Right hindlimb (tissue), 1 donor: ENCODE measurements at regions not wholly inside any gene's neighbourhood (a gene's known extent, or its start where the extent isn't known, plus 50 kb on each side); places are given as distances from the start of the nearest gene placed in this dataset.
A peak's percentile ranks its signal among the peaks of the same experiment; 100 is the strongest.

ENCODE experiments used
- DNase-seq: peaks from one replicate; pipeline ENCODE4 v3.0.0-alpha.2; 2018

- DNase-seq: no peak
Measured at GRCh38 chr5:2179861-2180260, 297.1 kb upstream of the IRX4 start.

GRCh38 chr5:2178528-2178927 is 295.8 kb upstream of the IRX4 start:
- DNase-seq: peak; percentile 10

- DNase-seq: peak; percentile 0
Measured at GRCh38 chr5:2178071-2178477, 295.3 kb upstream of the IRX4 start.

GRCh38 chr5:2177244-2177643 is 294.5 kb upstream of the IRX4 start:
- DNase-seq: no peak

- DNase-seq: no peak
Measured at GRCh38 chr5:2176581-2176980, 293.9 kb upstream of the IRX4 start.

- no peak for DNase-seq
Measured at GRCh38 chr5:2175842-2176404, 293.2 kb upstream of the IRX4 start.

GRCh38 chr5:2175041-2175440 is 292.3 kb upstream of the IRX4 start:
- DNase-seq: no peak

- DNase-seq: no peak
Measured at GRCh38 chr5:2174538-2174937, 291.8 kb upstream of the IRX4 start.

GRCh38 chr5:2173151-2173834 is 290.6 kb upstream of the IRX4 start:
- peak; percentile 35 for DNase-seq

- no peak for DNase-seq
Measured at GRCh38 chr5:2172471-2172870, 289.7 kb upstream of the IRX4 start.

GRCh38 chr5:2170761-2171160 is 288.0 kb upstream of the IRX4 start:
- no peak for DNase-seq

- DNase-seq: no peak
Measured at GRCh38 chr5:2169850-2170760, 287.4 kb upstream of the IRX4 start.

- no peak for DNase-seq
Measured at GRCh38 chr5:2169430-2169808, 286.7 kb upstream of the IRX4 start.

GRCh38 chr5:2168601-2169429 is 286.1 kb upstream of the IRX4 start:
- no peak for DNase-seq

GRCh38 chr5:2167671-2168070 is 284.9 kb upstream of the IRX4 start:
- DNase-seq: no peak

GRCh38 chr5:2166979-2167377 is 284.3 kb upstream of the IRX4 start:
- DNase-seq: no peak

GRCh38 chr5:2166306-2166978 is 283.7 kb upstream of the IRX4 start:
- DNase-seq: no peak

GRCh38 chr5:2165615-2166305 is 283.0 kb upstream of the IRX4 start:
- no peak for DNase-seq

- DNase-seq: no peak
Measured at GRCh38 chr5:2165203-2165602, 282.5 kb upstream of the IRX4 start.

- DNase-seq: no peak
Measured at GRCh38 chr5:2164586-2164985, 281.9 kb upstream of the IRX4 start.

- no peak for DNase-seq
Measured at GRCh38 chr5:2163940-2164490, 281.3 kb upstream of the IRX4 start.
